ENCODE measurements at regions not wholly inside any gene's neighbourhood (a gene's known extent, or its start where the extent isn't known, plus 50 kb on each side); places are given as distances from the start of the nearest gene placed in this dataset.

DNA sequence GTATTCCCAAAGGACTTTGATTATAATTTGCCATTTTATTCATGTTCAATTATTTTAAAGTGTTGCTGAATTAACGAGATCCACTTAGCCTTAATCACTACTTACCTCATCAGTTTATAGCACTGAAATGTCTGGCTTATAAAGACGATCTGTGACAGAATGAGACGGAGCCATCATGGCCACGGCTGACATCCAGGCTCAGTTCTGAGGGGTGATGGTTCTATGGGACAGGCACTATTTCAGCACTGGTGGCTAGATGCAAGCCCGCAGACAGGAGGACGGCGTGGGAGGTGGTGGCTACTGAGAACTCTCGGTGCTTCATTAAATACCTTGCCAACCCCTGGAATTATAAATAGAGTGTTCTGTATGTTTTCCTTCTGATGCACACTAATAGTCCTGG, 1084.2 kb upstream of the TENM3 start:
- DNase-seq (ENCODE audit: low read depth, low spot score) (no peak), FAIRE-seq (no peak), ATAC-seq (no peak)
- intact Hi-C loops (cut with micrococcal nuclease; ENCODE audit: unreplicated experiment), result no loop called here
- no peaks in the 10 kb centered on the region for H3K9me3 ChIP-seq (replicated peaks; ENCODE audit: control insufficient read depth, insufficient read depth, low read length)
- no peak overlapping the region for H2AFZ ChIP-seq (ENCODE audit: control insufficient read depth, low read depth, low read length)
- H3K27me3 ChIP-seq (replicated peaks in 1 of 2; ENCODE audit: control insufficient read depth in 2 of 2, insufficient read depth in 2 of 2, low read length in 1 of 2), result no peaks in the 10 kb centered on the region
- H3K4me2 ChIP-seq (ENCODE audit: control insufficient read depth, insufficient read depth), result no peak overlapping the region
- no peaks in the 10 kb centered on the region for H3K36me3 ChIP-seq (ENCODE audit: control insufficient read depth in 2 of 2, insufficient read depth in 2 of 2, low read length in 1 of 2)
- ChIA-PET CTCF (no interaction called here), SMC1A (ENCODE audit: uncharacterized antibody, unreplicated experiment) (no interaction called here), POLR2A (no interaction called here), RAD21 (ENCODE audit: unreplicated experiment) (no interaction called here)
- H3K4me3 ChIP-seq, result no peak overlapping the region
- no peaks in the 10 kb centered on the region for H3K79me2 ChIP-seq (ENCODE audit: control insufficient read depth, insufficient read depth, low read length)
- H3K27ac ChIP-seq (ENCODE audit: control insufficient read depth, insufficient read depth), result no peak overlapping the region
- H3K9ac ChIP-seq (ENCODE audit: control insufficient read depth, insufficient read depth, low read length), result no peak overlapping the region
- in situ Hi-C loops (cut with MboI), result no loop called here
- BruUV-seq (replicated peaks), result no TSS peak
- WGBS (ENCODE audit: insufficient coverage, insufficient replicate concordance, low lambda C conversion rate, missing lambda C conversion rate), result 22% methylated on average over 8 of the region's 8 CpGs
- TF ChIP-seq FOXM1 (IDR thresholded peaks at IDR 0.05; ENCODE audit: low read depth, low read length), result no peak
- no peak for TF ChIP-seq CBX5 (IDR thresholded peaks at IDR 0.05; ENCODE audit: low read depth)
- no peak for TF ChIP-seq SMC3 (IDR thresholded peaks at IDR 0.05; ENCODE audit: borderline replicate concordance, low read length)
- TF ChIP-seq STAT1 (conservative IDR thresholded peaks at IDR 0.05), result no peak
- TF ChIP-seq ZNF24 (IDR thresholded peaks at IDR 0.05), result no peak
- TF ChIP-seq, protein P1, sequence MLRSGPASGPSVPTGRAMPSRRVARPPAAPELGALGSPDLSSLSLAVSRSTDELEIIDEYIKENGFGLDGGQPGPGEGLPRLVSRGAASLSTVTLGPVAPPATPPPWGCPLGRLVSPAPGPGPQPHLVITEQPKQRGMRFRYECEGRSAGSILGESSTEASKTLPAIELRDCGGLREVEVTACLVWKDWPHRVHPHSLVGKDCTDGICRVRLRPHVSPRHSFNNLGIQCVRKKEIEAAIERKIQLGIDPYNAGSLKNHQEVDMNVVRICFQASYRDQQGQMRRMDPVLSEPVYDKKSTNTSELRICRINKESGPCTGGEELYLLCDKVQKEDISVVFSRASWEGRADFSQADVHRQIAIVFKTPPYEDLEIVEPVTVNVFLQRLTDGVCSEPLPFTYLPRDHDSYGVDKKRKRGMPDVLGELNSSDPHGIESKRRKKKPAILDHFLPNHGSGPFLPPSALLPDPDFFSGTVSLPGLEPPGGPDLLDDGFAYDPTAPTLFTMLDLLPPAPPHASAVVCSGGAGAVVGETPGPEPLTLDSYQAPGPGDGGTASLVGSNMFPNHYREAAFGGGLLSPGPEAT (IDR thresholded peaks at IDR 0.05; ENCODE audit: low read depth), result no peak
- TF ChIP-seq, protein P2, sequence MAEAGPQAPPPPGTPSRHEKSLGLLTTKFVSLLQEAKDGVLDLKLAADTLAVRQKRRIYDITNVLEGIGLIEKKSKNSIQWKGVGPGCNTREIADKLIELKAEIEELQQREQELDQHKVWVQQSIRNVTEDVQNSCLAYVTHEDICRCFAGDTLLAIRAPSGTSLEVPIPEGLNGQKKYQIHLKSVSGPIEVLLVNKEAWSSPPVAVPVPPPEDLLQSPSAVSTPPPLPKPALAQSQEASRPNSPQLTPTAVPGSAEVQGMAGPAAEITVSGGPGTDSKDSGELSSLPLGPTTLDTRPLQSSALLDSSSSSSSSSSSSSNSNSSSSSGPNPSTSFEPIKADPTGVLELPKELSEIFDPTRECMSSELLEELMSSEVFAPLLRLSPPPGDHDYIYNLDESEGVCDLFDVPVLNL (IDR thresholded peaks at IDR 0.05; ENCODE audit: low read depth, low read length), result no peak
- TF ChIP-seq NR2F1 (conservative IDR thresholded peaks at IDR 0.05), result no peak
- no peak for TF ChIP-seq EP300 (IDR thresholded peaks at IDR 0.05; ENCODE audit: borderline replicate concordance in 1 of 2, control insufficient read depth in 1 of 2, low read depth in 2 of 2, low read length in 2 of 2)
- TF ChIP-seq, protein P3, sequence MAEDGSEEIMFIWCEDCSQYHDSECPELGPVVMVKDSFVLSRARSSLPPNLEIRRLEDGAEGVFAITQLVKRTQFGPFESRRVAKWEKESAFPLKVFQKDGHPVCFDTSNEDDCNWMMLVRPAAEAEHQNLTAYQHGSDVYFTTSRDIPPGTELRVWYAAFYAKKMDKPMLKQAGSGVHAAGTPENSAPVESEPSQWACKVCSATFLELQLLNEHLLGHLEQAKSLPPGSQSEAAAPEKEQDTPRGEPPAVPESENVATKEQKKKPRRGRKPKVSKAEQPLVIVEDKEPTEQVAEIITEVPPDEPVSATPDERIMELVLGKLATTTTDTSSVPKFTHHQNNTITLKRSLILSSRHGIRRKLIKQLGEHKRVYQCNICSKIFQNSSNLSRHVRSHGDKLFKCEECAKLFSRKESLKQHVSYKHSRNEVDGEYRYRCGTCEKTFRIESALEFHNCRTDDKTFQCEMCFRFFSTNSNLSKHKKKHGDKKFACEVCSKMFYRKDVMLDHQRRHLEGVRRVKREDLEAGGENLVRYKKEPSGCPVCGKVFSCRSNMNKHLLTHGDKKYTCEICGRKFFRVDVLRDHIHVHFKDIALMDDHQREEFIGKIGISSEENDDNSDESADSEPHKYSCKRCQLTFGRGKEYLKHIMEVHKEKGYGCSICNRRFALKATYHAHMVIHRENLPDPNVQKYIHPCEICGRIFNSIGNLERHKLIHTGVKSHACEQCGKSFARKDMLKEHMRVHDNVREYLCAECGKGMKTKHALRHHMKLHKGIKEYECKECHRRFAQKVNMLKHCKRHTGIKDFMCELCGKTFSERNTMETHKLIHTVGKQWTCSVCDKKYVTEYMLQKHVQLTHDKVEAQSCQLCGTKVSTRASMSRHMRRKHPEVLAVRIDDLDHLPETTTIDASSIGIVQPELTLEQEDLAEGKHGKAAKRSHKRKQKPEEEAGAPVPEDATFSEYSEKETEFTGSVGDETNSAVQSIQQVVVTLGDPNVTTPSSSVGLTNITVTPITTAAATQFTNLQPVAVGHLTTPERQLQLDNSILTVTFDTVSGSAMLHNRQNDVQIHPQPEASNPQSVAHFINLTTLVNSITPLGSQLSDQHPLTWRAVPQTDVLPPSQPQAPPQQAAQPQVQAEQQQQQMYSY (CRISPR knock-in tag; IDR thresholded peaks at IDR 0.05), result no peak
- TF ChIP-seq FOS (IDR thresholded peaks at IDR 0.05; ENCODE audit: borderline replicate concordance, extremely low read depth, insufficient read length), result no peak
- no peaks in the 10 kb centered on the region for H3K4me1 ChIP-seq (ENCODE audit: control insufficient read depth, insufficient read depth, low read length)
- H4K20me1 ChIP-seq (ENCODE audit: control insufficient read depth, insufficient read depth), result no peaks in the 10 kb centered on the region

Data from GM12878 (cell line).